BE2C (cell line): ENCODE measurements at regions not wholly inside any gene's neighbourhood (a gene's known extent, or its start where the extent isn't known, plus 50 kb on each side); places are given as distances from the start of the nearest gene placed in this dataset.

Source experiments
- DNase-seq: peaks from one replicate; pipeline ENCODE4 v3.0.0-alpha.2; 2020
- H3K27me3 ChIP-seq: fragments of 250-450 bp; sonication (Bioruptor Pico); 2 replicates; pipeline ENCODE4 v1.5.1; 2020; ENCODE audit warnings: mild to moderate bottlenecking
- H3K36me3 ChIP-seq: fragments of 250-450 bp; sonication (Bioruptor Pico); 2 replicates; pipeline ENCODE4 v1.5.1; 2020; ENCODE audit warnings: mild to moderate bottlenecking
- H3K4me1 ChIP-seq: fragments of 250-450 bp; sonication (Bioruptor Pico); 2 replicates; pipeline ENCODE4 v1.5.1; 2020
- H3K4me3 ChIP-seq: 2 replicates; pipeline ENCODE4 v1.5.1; 2011; ENCODE audit warnings: low read depth, low read length
- H3K9me3 ChIP-seq: fragments of 250-450 bp; sonication (Bioruptor Pico); 2 replicates; pipeline ENCODE4 v1.5.1; 2020
- CTCF ChIP-seq: IDR thresholded peaks from 2 replicates; pipeline ENCODE4 v1.5.1; 2012; ENCODE audit warnings: mild to moderate bottlenecking, low read depth, low read length

GRCh38 chr15:25616471-25616870 is 177.6 kb upstream of the UBE3A start:
- Histone ChIP-seq H3K4me1 (no peaks in the 10 kb centered on the region), H3K27me3 (no peaks in the 10 kb centered on the region), H3K4me3 (no peak overlapping the region), H3K36me3 (no peaks in the 10 kb centered on the region), H3K9me3 (no peaks in the 10 kb centered on the region)
- DNase-seq, result no peak
- no peak for TF ChIP-seq CTCF

- TF ChIP-seq CTCF, result no peak
- Histone ChIP-seq H3K4me1 (no peaks in the 10 kb centered on the region), H3K36me3 (no peaks in the 10 kb centered on the region), H3K9me3 (no peaks in the 10 kb centered on the region), H3K4me3 (no peak overlapping the region), H3K27me3 (no peaks in the 10 kb centered on the region)
- DNase-seq, result no peak
Observed at GRCh38 chr15:25613134-25613533, 174.3 kb upstream of the UBE3A start.

- H3K9me3 ChIP-seq, result no peaks in the 10 kb centered on the region
- no peaks in the 10 kb centered on the region for H3K27me3 ChIP-seq
- H3K36me3 ChIP-seq, result no peaks in the 10 kb centered on the region
- H3K4me3 ChIP-seq, result no peak overlapping the region
- TF ChIP-seq CTCF, result no peak
- H3K4me1 ChIP-seq, result no peaks in the 10 kb centered on the region
- DNase-seq, result no peak
Observed at GRCh38 chr15:25611603-25612002, 172.8 kb upstream of the UBE3A start.

GRCh38 chr15:25609371-25609770 is 170.5 kb upstream of the UBE3A start:
- H3K4me3 ChIP-seq, result no peak overlapping the region
- no peak for TF ChIP-seq CTCF

GRCh38 chr15:25608926-25609325 is 170.1 kb upstream of the UBE3A start:
- H3K9me3 ChIP-seq, result no peaks in the 10 kb centered on the region
- no peak for DNase-seq
- no peak for TF ChIP-seq CTCF
- H3K27me3 ChIP-seq, result no peaks in the 10 kb centered on the region
- no peaks in the 10 kb centered on the region for H3K36me3 ChIP-seq
- no peak overlapping the region for H3K4me3 ChIP-seq
- no peaks in the 10 kb centered on the region for H3K4me1 ChIP-seq

More at GRCh38 chr15:25609371-25609770, 170.5 kb upstream of the UBE3A start:
- Histone ChIP-seq H3K27me3 (no peaks in the 10 kb centered on the region), H3K4me1 (no peaks in the 10 kb centered on the region), H3K9me3 (no peaks in the 10 kb centered on the region), H3K36me3 (no peaks in the 10 kb centered on the region)
- no peak for DNase-seq

- no peaks in the 10 kb centered on the region for H3K9me3 ChIP-seq
- DNase-seq, result no peak
- no peak overlapping the region for H3K4me3 ChIP-seq
- H3K27me3 ChIP-seq, result no peaks in the 10 kb centered on the region
- no peaks in the 10 kb centered on the region for H3K4me1 ChIP-seq
- TF ChIP-seq CTCF, result no peak
- no peaks in the 10 kb centered on the region for H3K36me3 ChIP-seq
Observed at GRCh38 chr15:25605151-25605550, 166.3 kb upstream of the UBE3A start.
